K562 (cell line): ENCODE measurements at regions not wholly inside any gene's neighbourhood (a gene's known extent, or its start where the extent isn't known, plus 50 kb on each side); places are given as distances from the start of the nearest gene placed in this dataset.

ENCODE experiments used
- ATAC-seq: fragments of 200-7000 bp; cut with Tn5 transposase; 3 replicates; pipeline ENCODE4 v1.9.1; 2020; ENCODE audit warnings: moderate library complexity
- BruUV-seq: library from RNA; stranded (reverse); fragments of 400-500 nt; replicated peaks from 2 replicates; lab custom pipeline; 2021; lab: Mats Ljungman, UMichigan
- CTCF ChIA-PET: fragments of 300-600 bp; formaldehyde crosslinking; extraction: SDS; loops from one replicate; lab custom pipeline; 2021; ENCODE audit warnings: low intra/inter-chr PET ratio; lab: Yijun Ruan, JAX
- POLR2A ChIA-PET: fragments of 300-600, 350-650 bp; sonication (Branson Sonifier 250); formaldehyde crosslinking; extraction: SDS; loops from one replicate; lab custom pipeline; 2021; ENCODE audit warnings: antibody characterized with exemption, inconsistent platforms; lab: Yijun Ruan, JAX
- DNase-seq, 4 experiments: peaks; one replicate each; pipeline versions ENCODE4 v3.0.0 to v3.0.0-alpha.2; 2011 to 2018; ENCODE audit warnings: low spot score in 3 of 4, mixed read lengths in 3 of 4; ENCODE audit errors: extremely low read depth in 1 of 4
- FAIRE-seq: peaks from 2 replicates; lab custom pipeline; 2011; peaks lifted over from hg19 to GRCh38; lab: Jason Lieb, UNC
- H2AFZ ChIP-seq: 2 replicates; pipeline ENCODE4 v1.6.0; 2011; ENCODE audit warnings: low read depth, low read length, control low read depth, inconsistent platforms
- H3K27ac ChIP-seq: fragments of 200-600 bp; 3 replicates; pipeline ENCODE4 v1.8.0; 2011; ENCODE audit warnings: low read depth, mild to moderate bottlenecking, control low read depth, inconsistent platforms, low read length, moderate library complexity, mixed read lengths; ENCODE audit errors: extremely low read depth
- H3K27me3 ChIP-seq, 2 experiments: fragments of 300-600 bp in 1 of 2; 2 replicates in 1 of 2; 3 replicates in 1 of 2; pipeline versions ENCODE4 v1.6.0 to v1.8.0; 2011; ENCODE audit warnings: inconsistent platforms in 2 of 2, low read length in 2 of 2, mild to moderate bottlenecking in 1 of 2, mixed read lengths in 1 of 2, moderate library complexity in 1 of 2; ENCODE audit not compliant: control insufficient read depth in 2 of 2, insufficient read depth in 2 of 2
- H3K36me3 ChIP-seq: fragments of 300-600 bp; 3 replicates; pipeline ENCODE4 v1.8.0; 2011; ENCODE audit warnings: mild to moderate bottlenecking, low read length, inconsistent platforms; ENCODE audit not compliant: control insufficient read depth, insufficient read depth
- H3K4me1 ChIP-seq, 2 experiments: fragments of 200-600 bp in 1 of 2; replicated peaks in 1 of 2; 2 replicates in 1 of 2; 3 replicates in 1 of 2; pipeline versions ENCODE4 v1.5.1 to v1.8.0; 2011; ENCODE audit warnings: inconsistent platforms in 2 of 2, low read length in 2 of 2, mild to moderate bottlenecking in 1 of 2, mixed read lengths in 1 of 2, moderate library complexity in 1 of 2; ENCODE audit not compliant: control insufficient read depth in 2 of 2, insufficient read depth in 2 of 2
- H3K4me2 ChIP-seq: 2 replicates; pipeline ENCODE4 v1.6.1; 2011; ENCODE audit warnings: low read length, control low read depth, inconsistent platforms, mixed read lengths; ENCODE audit not compliant: insufficient read depth
- H3K4me3 ChIP-seq: fragments of 200-600 bp; sonication (generic), shearing (Covaris generic); 2 replicates; pipeline ENCODE4 v1.5.1; 2016; ENCODE audit warnings: control low read depth, inconsistent platforms
- H3K79me2 ChIP-seq: fragments of 200-600 bp; 3 replicates; pipeline ENCODE4 v1.8.0; 2011; ENCODE audit warnings: low read length, inconsistent platforms; ENCODE audit not compliant: control insufficient read depth, insufficient read depth
- H3K9ac ChIP-seq, 2 experiments: 2 replicates each; pipeline versions ENCODE4 v1.6.0 to v1.6.1; 2011; ENCODE audit warnings: low read depth in 2 of 2, low read length in 2 of 2, control low read depth in 1 of 2, inconsistent platforms in 1 of 2, mild to moderate bottlenecking in 1 of 2, mixed read lengths in 1 of 2; ENCODE audit not compliant: insufficient read depth in 1 of 2
- H3K9me1 ChIP-seq: one replicate; pipeline ENCODE4 v1.6.0; 2011; ENCODE audit warnings: inconsistent platforms, mild to moderate bottlenecking, low read length, moderate library complexity; ENCODE audit not compliant: control insufficient read depth, insufficient read depth
- H3K9me3 ChIP-seq: replicated peaks from 2 replicates; pipeline ENCODE4 v1.5.1; 2011; ENCODE audit warnings: low read depth, low read length, inconsistent platforms; ENCODE audit not compliant: control insufficient read depth, insufficient read depth
- H4K20me1 ChIP-seq: replicated peaks from 2 replicates; pipeline ENCODE4 v1.6.1; 2011; ENCODE audit warnings: low read length, inconsistent platforms, mixed read lengths; ENCODE audit not compliant: control insufficient read depth, insufficient read depth
- NR2C2 ChIP-seq, 2 experiments: fragments of 200-800 bp in 1 of 2; sonication (Bioruptor generic) in 1 of 2; sonication (generic) in 1 of 2; formaldehyde crosslinking in 1 of 2; IDR thresholded peaks; 2 replicates each; pipeline versions ENCODE4 v1.6.1 to v1.8.0; 2016 to 2022; ENCODE audit warnings: mild to moderate bottlenecking in 1 of 2, missing compliant biosample characterization in 1 of 2, missing genetic modification characterization in 1 of 2, missing genetic modification reagents in 1 of 2
- STAT5B ChIP-seq: fragments of 250-450 bp; sonication (Bioruptor Pico); IDR thresholded peaks from 2 replicates; pipeline ENCODE4 v1.8.0; 2021; ENCODE audit warnings: mild to moderate bottlenecking, inconsistent platforms
- ZBTB17 ChIP-seq: fragments of 450-650 bp; formaldehyde crosslinking; IDR thresholded peaks from 2 replicates; pipeline ENCODE4 v1.4.0; 2020; ENCODE audit warnings: mild to moderate bottlenecking
- WGBS: fragments of 100-300 bp; shearing (Covaris generic); methylation state at CpG from one replicate; pipeline ENCODE4 v1.1.6; 2016; ENCODE audit warnings: low coverage, mixed read lengths; ENCODE audit not compliant: insufficient coverage; ENCODE audit errors: missing lambda C conversion rate; 5-methylcytosine and 5-hydroxymethylcytosine counted together
- in situ Hi-C: fragments of 300-500 bp; cut with MboI; formaldehyde crosslinking; loops from 4 replicates; pipeline ENCODE4 v1.15.0; 2018; ENCODE audit warnings: inconsistent platforms, mixed read lengths
- intact Hi-C: fragments of 100-400 bp; cut with micrococcal nuclease; formaldehyde crosslinking; loops from 2 replicates; pipeline ENCODE4 v1.14.2; 2022

DNA sequence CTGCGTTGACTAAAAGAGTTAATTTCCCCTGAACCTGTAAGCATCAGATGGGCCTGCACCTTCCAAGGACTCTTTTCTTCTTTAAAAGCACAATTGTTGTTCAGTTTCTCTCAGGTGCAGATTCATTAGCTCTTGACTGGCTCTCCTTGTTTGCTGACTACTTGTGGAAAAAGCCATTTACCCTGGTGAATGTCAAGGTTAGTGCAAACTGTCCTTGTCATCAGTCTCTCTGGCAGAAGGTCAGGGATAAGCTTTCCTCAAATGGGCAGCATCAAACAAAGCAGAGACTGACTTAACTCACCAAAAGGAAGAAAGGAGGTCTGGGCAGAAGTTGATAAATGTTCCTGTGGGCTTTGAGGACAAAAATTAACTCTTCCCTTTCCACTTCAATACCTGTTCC, 922.7 kb downstream of the BCL11A start:
- Histone ChIP-seq H3K9me3 (no peaks in the 10 kb centered on the region), H3K4me3 (no peak overlapping the region), H3K4me1 (no peaks in the 10 kb centered on the region), H2AFZ (no peak overlapping the region), H3K27me3 (no peaks in the 10 kb centered on the region), H3K79me2 (no peaks in the 10 kb centered on the region), H4K20me1 (no peaks in the 10 kb centered on the region), H3K4me2 (no peak overlapping the region), H3K9me1 (no peaks in the 10 kb centered on the region), H3K27ac (no peak overlapping the region), H3K36me3 (no peaks in the 10 kb centered on the region), H3K9ac (no peak overlapping the region)
- CTCF ChIA-PET: no interaction called here
- TF ChIP-seq ZBTB17: no peak
- no peak for TF ChIP-seq STAT5B (CRISPR knock-in tag)
- DNase-seq: no peak
- POLR2A ChIA-PET: no interaction called here
- no peak for FAIRE-seq
- 0% methylated on average over 1 of the region's 1 CpG for WGBS
- intact Hi-C loops: no loop called here
- in situ Hi-C loops: no loop called here
- BruUV-seq: no TSS peak
- ATAC-seq: no peak

DNA sequence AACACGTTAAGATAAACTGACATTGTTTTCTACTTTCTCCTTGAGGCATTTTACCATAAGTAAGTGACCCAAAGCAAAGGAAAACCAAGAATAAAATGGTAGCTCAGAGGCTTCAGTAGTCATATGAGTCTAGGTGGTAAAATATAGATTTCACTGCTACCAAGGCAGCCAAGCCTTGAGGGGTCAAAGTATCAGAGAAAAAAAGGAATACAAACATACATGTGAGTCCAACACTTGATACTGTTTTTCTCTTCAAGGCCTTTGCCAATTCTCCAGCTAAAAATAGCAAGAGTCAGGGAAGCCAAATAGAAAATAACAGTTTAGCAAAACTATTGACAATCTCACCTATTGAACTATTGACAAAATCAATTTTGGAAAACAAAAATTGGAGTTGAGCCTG, 925.9 kb downstream of the BCL11A start:
- Histone ChIP-seq H3K4me2 (no peak overlapping the region), H4K20me1 (no peaks in the 10 kb centered on the region), H3K4me1 (no peaks in the 10 kb centered on the region), H3K9me1 (no peaks in the 10 kb centered on the region), H3K79me2 (no peaks in the 10 kb centered on the region)
- ATAC-seq: no peak
- TF ChIP-seq NR2C2 (CRISPR knock-in tag; IDR thresholded peaks at IDR 0.05): no peak
- TF ChIP-seq NR2C2 (tag; IDR thresholded peaks at IDR 0.05): no peak
- TF ChIP-seq, all 486 proteins: peak for 0
- no peak overlapping the region for H2AFZ ChIP-seq
- no peaks in the 10 kb centered on the region for H3K9me3 ChIP-seq
- 0% methylated on average over 1 of the region's 1 CpG for WGBS
- DNase-seq (no peak), FAIRE-seq (no peak)
- H3K27ac ChIP-seq: no peak overlapping the region
- intact Hi-C loops: no loop called here
- no peak overlapping the region for H3K4me3 ChIP-seq
- H3K27me3 ChIP-seq: no peaks in the 10 kb centered on the region
- no peak overlapping the region for H3K9ac ChIP-seq
- in situ Hi-C loops: no loop called here
- no TSS peak for BruUV-seq
- ChIA-PET CTCF (no interaction called here), POLR2A (no interaction called here)
- H3K36me3 ChIP-seq: no peaks in the 10 kb centered on the region
